Mesothelial cell of epicardium (in vitro differentiated cells): ENCODE measurements at regions not wholly inside any gene's neighbourhood (a gene's known extent, or its start where the extent isn't known, plus 50 kb on each side); places are given as distances from the start of the nearest gene placed in this dataset.

Experiments
- DNase-seq, 2 experiments: peaks; one replicate each; pipeline ENCODE4 v3.0.0; 2021; ENCODE audit warnings: low spot score in 2 of 2; ENCODE audit not compliant: unreplicated experiment in 2 of 2
- H3K27ac Mint-ChIP-seq: 2 replicates; pipeline ENCODE4 v1.8.0; 2021; ENCODE audit warnings: mixed read lengths
- H3K27me3 Mint-ChIP-seq: 2 replicates; pipeline ENCODE4 v1.8.0; 2021; ENCODE audit warnings: low read depth, mixed read lengths
- H3K36me3 Mint-ChIP-seq: 2 replicates; pipeline ENCODE4 v1.8.0; 2021; ENCODE audit warnings: mixed read lengths
- H3K4me1 Mint-ChIP-seq: 2 replicates; pipeline ENCODE4 v1.8.0; 2021; ENCODE audit warnings: mixed read lengths
- H3K4me3 Mint-ChIP-seq: 2 replicates; pipeline ENCODE4 v1.8.0; 2021; ENCODE audit warnings: mild to moderate bottlenecking, moderate library complexity, mixed read lengths
- H3K9me3 Mint-ChIP-seq: 2 replicates; pipeline ENCODE4 v1.8.0; 2021; ENCODE audit warnings: mixed read lengths
- TF ChIP-seq, protein P1 (sequence below): fragments of 200-600 bp; sonication (generic); IDR thresholded peaks from one replicate; pipeline ENCODE4 v1.5.0; 2021; ENCODE audit warnings: antibody characterized with exemption; ENCODE audit not compliant: unreplicated experiment

- TF ChIP-seq, protein P1, sequence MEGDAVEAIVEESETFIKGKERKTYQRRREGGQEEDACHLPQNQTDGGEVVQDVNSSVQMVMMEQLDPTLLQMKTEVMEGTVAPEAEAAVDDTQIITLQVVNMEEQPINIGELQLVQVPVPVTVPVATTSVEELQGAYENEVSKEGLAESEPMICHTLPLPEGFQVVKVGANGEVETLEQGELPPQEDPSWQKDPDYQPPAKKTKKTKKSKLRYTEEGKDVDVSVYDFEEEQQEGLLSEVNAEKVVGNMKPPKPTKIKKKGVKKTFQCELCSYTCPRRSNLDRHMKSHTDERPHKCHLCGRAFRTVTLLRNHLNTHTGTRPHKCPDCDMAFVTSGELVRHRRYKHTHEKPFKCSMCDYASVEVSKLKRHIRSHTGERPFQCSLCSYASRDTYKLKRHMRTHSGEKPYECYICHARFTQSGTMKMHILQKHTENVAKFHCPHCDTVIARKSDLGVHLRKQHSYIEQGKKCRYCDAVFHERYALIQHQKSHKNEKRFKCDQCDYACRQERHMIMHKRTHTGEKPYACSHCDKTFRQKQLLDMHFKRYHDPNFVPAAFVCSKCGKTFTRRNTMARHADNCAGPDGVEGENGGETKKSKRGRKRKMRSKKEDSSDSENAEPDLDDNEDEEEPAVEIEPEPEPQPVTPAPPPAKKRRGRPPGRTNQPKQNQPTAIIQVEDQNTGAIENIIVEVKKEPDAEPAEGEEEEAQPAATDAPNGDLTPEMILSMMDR: no peak
- Mint-ChIP-seq H3K27ac (no peak overlapping the region), H3K36me3 (no peaks in the 10 kb centered on the region), H3K4me3 (no peak overlapping the region), H3K9me3 (no peaks in the 10 kb centered on the region), H3K27me3 (peaks cover 39% of the 10 kb centered on the region), H3K4me1 (no peaks in the 10 kb centered on the region)
- DNase-seq: no peak
These were observed 1246.4 kb downstream of the BRD1 start for GRCh38 chr22:48581205-48581766.

DNA sequence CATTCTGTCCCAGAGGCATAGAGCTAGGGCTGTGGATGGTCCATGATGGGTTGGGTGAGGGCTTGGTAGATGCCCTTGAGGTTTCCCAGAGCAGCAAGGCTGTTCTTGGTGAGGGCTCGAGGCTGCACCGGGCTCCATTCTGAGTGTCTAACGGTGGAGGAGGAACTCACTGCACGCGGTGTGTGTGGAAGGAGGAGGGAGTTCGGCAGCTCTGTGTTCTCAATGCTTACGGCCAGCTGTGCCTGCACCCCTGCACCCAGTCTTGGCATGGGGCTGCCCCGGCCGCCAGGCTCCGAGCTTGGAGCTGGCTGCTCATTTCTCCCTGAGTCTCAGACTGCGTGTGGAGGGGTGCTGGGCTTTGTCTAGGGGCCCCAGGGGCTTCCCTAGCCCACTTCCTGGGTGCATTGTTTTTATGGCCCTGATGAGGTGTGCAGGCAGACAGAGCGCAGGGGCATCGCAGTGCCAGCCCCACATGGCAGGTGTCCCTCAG lies 1247.1 kb downstream of the BRD1 start:
- Mint-ChIP-seq H3K9me3 (no peaks in the 10 kb centered on the region), H3K4me3 (no peak overlapping the region), H3K27ac (no peak overlapping the region), H3K36me3 (no peaks in the 10 kb centered on the region), H3K4me1 (no peaks in the 10 kb centered on the region), H3K27me3 (peaks cover 39% of the 10 kb centered on the region)
- DNase-seq: no peak
- TF ChIP-seq, protein P1: no peak

DNA sequence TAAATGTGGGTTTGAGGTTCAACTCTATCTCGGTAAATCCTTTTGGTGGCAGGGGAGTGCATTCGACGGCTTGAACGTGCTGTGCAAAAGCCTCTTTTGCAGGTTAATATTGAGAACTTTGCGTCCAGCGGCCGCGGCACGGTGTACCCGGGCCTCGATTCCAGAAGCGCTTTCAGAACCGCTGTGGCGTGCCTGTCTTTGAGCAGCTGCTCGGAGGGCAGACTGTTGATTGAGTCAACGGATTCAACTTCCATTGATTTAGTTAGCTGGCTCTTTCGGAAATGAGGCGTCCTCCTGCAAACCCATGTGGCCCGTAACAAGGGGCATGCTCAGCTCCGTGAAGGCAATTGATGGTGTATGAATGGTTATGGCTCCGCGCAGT lies 1247.8 kb downstream of the BRD1 start:
- Mint-ChIP-seq H3K4me3 (no peak overlapping the region), H3K27me3 (peaks cover 40% of the 10 kb centered on the region), H3K4me1 (no peaks in the 10 kb centered on the region), H3K9me3 (no peaks in the 10 kb centered on the region), H3K27ac (no peak overlapping the region), H3K36me3 (no peaks in the 10 kb centered on the region)
- TF ChIP-seq, protein P1: no peak
- DNase-seq: no peak

DNA sequence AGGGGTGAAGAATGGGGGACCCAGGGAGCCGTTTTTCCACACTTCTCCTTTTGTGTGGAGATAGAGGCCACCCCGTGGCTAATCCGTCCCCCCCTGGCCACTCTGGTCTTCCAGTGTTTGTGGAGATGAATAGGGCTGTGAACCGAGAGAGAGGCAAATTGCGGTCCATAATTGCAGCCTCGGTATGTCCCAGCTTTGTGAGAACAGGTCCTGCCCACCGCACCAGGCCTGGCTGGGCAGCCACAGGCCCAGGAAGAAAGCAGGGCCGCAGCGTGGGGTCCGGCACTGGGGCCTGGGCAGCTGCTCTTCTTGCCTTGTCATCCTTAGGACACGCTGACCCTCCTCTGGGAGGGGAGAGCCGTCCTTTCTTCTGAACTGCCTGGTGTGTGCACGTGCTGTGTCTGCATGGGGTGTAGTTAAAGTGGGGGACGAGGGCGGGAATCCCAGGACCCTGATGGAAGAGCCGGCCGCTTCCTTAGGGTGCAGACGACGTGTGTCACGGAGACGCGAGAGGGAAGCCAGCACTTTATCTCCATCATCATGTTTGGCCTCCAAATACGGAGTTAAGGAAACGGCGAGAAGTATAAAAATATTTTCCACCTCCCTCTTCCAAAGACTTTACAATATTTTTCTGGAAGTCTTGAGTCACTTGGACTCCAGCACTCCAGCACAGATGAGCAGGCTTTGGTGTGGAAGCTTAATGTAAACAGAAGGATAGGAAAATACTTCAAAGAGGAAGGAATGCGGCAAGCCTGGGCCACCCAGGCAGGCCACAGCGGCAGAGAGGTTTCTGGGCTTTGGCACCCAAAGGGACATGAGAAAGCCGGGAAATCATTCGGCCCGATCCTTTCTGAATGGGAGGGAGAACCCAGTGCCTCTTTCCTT lies 1248.4 kb downstream of the BRD1 start:
- DNase-seq: no peak
- H3K4me1 Mint-ChIP-seq: peaks cover 1% of the 10 kb centered on the region
- H3K4me3 Mint-ChIP-seq: no peak overlapping the region
- no peaks in the 10 kb centered on the region for H3K9me3 Mint-ChIP-seq
- H3K27ac Mint-ChIP-seq: no peak overlapping the region
- peaks cover 46% of the 10 kb centered on the region for H3K27me3 Mint-ChIP-seq
- no peaks in the 10 kb centered on the region for H3K36me3 Mint-ChIP-seq
- TF ChIP-seq, protein P1: no peak

- H3K27ac Mint-ChIP-seq: no peak overlapping the region
- H3K27me3 Mint-ChIP-seq: peaks cover 55% of the 10 kb centered on the region
- no peaks in the 10 kb centered on the region for H3K36me3 Mint-ChIP-seq
- no peak for DNase-seq
- no peaks in the 10 kb centered on the region for H3K9me3 Mint-ChIP-seq
- peaks cover 1% of the 10 kb centered on the region for H3K4me1 Mint-ChIP-seq
- H3K4me3 Mint-ChIP-seq: peak overlapping the region; percentile 23
- TF ChIP-seq, protein P1: no peak
These were observed 1249.3 kb downstream of the BRD1 start for GRCh38 chr22:48578138-48579042.
